AG10803 (cell line): ENCODE measurements at regions not wholly inside any gene's neighbourhood (a gene's known extent, or its start where the extent isn't known, plus 50 kb on each side); places are given as distances from the start of the nearest gene placed in this dataset.

Experiments
- DNase-seq: peaks from one replicate; pipeline ENCODE4 v3.0.0; 2010; ENCODE audit warnings: low read depth
- H3K4me3 ChIP-seq: 2 replicates; pipeline ENCODE4 v1.5.1; 2011; ENCODE audit warnings: mild to moderate bottlenecking, low read length, control low read depth
- TF ChIP-seq, protein P1 (sequence below): conservative IDR thresholded peaks from 2 replicates; pipeline ENCODE4 v1.5.1; 2011; ENCODE audit warnings: mild to moderate bottlenecking, low read length, control low read depth, inconsistent platforms

- TF ChIP-seq, protein P1, sequence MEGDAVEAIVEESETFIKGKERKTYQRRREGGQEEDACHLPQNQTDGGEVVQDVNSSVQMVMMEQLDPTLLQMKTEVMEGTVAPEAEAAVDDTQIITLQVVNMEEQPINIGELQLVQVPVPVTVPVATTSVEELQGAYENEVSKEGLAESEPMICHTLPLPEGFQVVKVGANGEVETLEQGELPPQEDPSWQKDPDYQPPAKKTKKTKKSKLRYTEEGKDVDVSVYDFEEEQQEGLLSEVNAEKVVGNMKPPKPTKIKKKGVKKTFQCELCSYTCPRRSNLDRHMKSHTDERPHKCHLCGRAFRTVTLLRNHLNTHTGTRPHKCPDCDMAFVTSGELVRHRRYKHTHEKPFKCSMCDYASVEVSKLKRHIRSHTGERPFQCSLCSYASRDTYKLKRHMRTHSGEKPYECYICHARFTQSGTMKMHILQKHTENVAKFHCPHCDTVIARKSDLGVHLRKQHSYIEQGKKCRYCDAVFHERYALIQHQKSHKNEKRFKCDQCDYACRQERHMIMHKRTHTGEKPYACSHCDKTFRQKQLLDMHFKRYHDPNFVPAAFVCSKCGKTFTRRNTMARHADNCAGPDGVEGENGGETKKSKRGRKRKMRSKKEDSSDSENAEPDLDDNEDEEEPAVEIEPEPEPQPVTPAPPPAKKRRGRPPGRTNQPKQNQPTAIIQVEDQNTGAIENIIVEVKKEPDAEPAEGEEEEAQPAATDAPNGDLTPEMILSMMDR, result no peak
- no peak for DNase-seq
- H3K4me3 ChIP-seq, result no peak overlapping the region
Observed at GRCh38 chr1:79667848-79668696, 661.5 kb upstream of the ADGRL4 start.

DNA sequence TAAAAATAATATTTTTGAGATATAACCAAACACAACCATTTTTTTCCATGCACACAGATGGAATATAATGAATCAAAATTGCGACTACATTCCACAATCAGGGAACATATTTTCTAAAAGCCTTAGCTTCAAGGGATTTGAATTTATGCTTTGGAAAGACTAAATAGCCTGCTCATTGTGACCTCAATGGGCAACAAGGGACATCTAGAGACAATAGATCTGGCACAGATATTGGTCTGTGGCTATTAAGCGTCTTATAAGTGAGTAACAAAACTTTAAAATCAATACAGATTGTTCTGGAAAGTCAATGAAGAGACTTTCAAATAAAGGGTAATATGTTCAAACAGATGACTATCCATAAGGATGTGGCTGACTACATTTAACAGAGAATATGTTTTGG is 660.6 kb upstream of the ADGRL4 start:
- no peak overlapping the region for H3K4me3 ChIP-seq
- no peak for DNase-seq
- TF ChIP-seq, protein P1, result no peak

DNA sequence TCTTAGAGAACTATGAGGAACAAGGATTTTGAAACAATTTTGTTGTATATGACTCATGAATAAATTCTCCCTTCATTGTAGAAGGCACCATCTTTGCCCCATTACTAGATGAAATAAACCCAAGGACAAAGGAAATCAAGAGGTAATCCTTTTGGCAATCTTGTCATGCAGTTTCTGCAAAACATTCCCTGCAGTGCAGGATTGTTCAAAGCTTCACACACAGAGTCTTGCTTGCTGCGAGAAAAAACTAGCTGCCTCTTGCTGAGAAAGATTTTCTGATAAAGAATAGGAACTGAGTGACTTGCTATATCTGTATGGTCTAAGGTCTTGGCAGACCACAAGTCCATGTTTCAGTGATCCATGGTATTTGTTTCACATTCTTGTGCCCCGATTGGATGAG is 657.4 kb upstream of the ADGRL4 start:
- H3K4me3 ChIP-seq, result no peak overlapping the region
- DNase-seq, result no peak
- TF ChIP-seq, protein P1, result no peak

- TF ChIP-seq, protein P1, result no peak
- no peak for DNase-seq
Observed at GRCh38 chr1:79662596-79662995, 656.1 kb upstream of the ADGRL4 start.

GRCh38 chr1:79660129-79660528 is 653.6 kb upstream of the ADGRL4 start:
- TF ChIP-seq, protein P1, result no peak
- DNase-seq, result no peak
- H3K4me3 ChIP-seq, result no peak overlapping the region

More at GRCh38 chr1:79662596-79662995, 656.1 kb upstream of the ADGRL4 start:
- H3K4me3 ChIP-seq, result no peak overlapping the region

DNA sequence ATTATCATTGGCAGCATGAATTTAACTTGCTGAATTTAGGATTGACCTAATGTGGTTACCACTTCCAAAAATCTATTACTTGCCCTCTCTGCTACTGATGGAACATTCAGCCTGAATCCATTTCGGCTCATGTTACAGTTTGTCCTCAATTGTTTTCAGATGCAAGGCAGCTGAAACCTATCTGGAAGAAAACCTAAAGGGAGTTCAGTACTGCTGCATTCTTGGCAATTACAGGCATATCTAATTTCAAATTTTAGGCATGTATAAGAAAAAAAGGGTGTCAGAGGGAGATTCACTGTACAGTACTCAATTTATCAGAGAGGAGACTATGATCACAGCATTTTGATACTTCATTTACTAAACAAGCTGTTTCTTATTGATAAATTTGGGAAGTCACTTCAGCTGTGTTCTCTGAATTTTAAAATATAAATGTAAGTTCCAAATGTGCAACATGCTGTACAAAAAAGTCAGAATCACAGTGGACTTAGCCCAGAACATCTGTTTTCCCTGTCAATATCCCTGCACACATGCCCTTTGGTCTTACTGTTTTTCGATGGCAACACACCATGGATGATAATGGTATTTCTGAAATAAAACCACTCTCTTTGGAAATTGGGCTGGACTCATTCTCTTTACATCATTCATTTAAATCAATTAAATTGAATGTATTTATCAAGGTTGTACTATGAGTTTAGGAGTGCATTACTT is 651.6 kb upstream of the ADGRL4 start:
- TF ChIP-seq, protein P1, result no peak
- H3K4me3 ChIP-seq, result no peak overlapping the region
- peak; percentile 18 for DNase-seq
